ENCODE measurements at regions not wholly inside any gene's neighbourhood (a gene's known extent, or its start where the extent isn't known, plus 50 kb on each side); places are given as distances from the start of the nearest gene placed in this dataset.

- TF ChIP-seq TAF1 (IDR thresholded peaks at IDR 0.05; ENCODE audit: borderline replicate concordance, low read depth, low read length) (no peak), POLR2AphosphoS5 (IDR thresholded peaks at IDR 0.05; ENCODE audit: low read depth, low read length) (no peak)
Observed at GRCh38 chr7:97430006-97430405, 301.9 kb upstream of the TAC1 start.

Measured in GM12892 (cell line).